GM19467 (cell line): ENCODE measurements at regions not wholly inside any gene's neighbourhood (a gene's known extent, or its start where the extent isn't known, plus 50 kb on each side); places are given as distances from the start of the nearest gene placed in this dataset.

ENCODE experiments used
- ATAC-seq: cut with Tn5 transposase; IDR thresholded peaks from one replicate; pipeline ENCODE4 v1.9.1; 2021; ENCODE audit warnings: mild to moderate bottlenecking, moderate library complexity; ENCODE audit not compliant: unreplicated experiment

- ATAC-seq, result no peak
Measured at GRCh38 chr2:138175066-138175465, 210.8 kb downstream of the HNMT start.

GRCh38 chr2:138176862-138177439, 212.7 kb downstream of the HNMT start:
- no peak for ATAC-seq

GRCh38 chr2:138177693-138178092, 213.4 kb downstream of the HNMT start:
- no peak for ATAC-seq

GRCh38 chr2:138180692-138181386, 216.6 kb downstream of the HNMT start:
- ATAC-seq, result no peak

GRCh38 chr2:138182250-138182936, 218.1 kb downstream of the HNMT start:
- ATAC-seq, result no peak

GRCh38 chr2:138182937-138183312, 218.7 kb downstream of the HNMT start:
- ATAC-seq, result no peak

- no peak for ATAC-seq
Measured at GRCh38 chr2:138183705-138184104, 219.4 kb downstream of the HNMT start.

- ATAC-seq, result no peak
Measured at GRCh38 chr2:138184428-138184827, 220.2 kb downstream of the HNMT start.

GRCh38 chr2:138185827-138186226, 221.6 kb downstream of the HNMT start:
- no peak for ATAC-seq

- ATAC-seq, result no peak
Measured at GRCh38 chr2:138187221-138187620, 222.9 kb downstream of the HNMT start.

GRCh38 chr2:138190999-138191398, 226.7 kb downstream of the HNMT start:
- no peak for ATAC-seq

GRCh38 chr2:138193416-138194213, 229.3 kb downstream of the HNMT start:
- ATAC-seq, result no peak

GRCh38 chr2:138201286-138201685, 237.0 kb downstream of the HNMT start:
- no peak for ATAC-seq

- ATAC-seq, result no peak
Measured at GRCh38 chr2:138202762-138203161, 238.5 kb downstream of the HNMT start.

GRCh38 chr2:138205281-138205680, 241.0 kb downstream of the HNMT start:
- no peak for ATAC-seq

GRCh38 chr2:138207074-138207930, 243.0 kb downstream of the HNMT start:
- no peak for ATAC-seq

GRCh38 chr2:138209009-138209408, 244.7 kb downstream of the HNMT start:
- no peak for ATAC-seq

GRCh38 chr2:138210487-138210886, 246.2 kb downstream of the HNMT start:
- no peak for ATAC-seq

GRCh38 chr2:138212434-138212833, 248.2 kb downstream of the HNMT start:
- no peak for ATAC-seq

GRCh38 chr2:138213084-138213483, 248.8 kb downstream of the HNMT start:
- ATAC-seq, result no peak

- no peak for ATAC-seq
Measured at GRCh38 chr2:138213624-138214023, 249.4 kb downstream of the HNMT start.
